HG02870 (cell line): ENCODE measurements at regions not wholly inside any gene's neighbourhood (a gene's known extent, or its start where the extent isn't known, plus 50 kb on each side); places are given as distances from the start of the nearest gene placed in this dataset.
"Not testable (repeated sequence)": the region's sequence is repeated elsewhere in the genome, so short reads cannot be mapped to it uniquely, and the experiment has no call there.

Experiments
- ATAC-seq: cut with Tn5 transposase; IDR thresholded peaks from one replicate; pipeline ENCODE4 v1.9.1; 2021; ENCODE audit warnings: mild to moderate bottlenecking, moderate library complexity; ENCODE audit not compliant: unreplicated experiment

- ATAC-seq, result not testable (repeated sequence)
Measured at GRCh38 chr7:10533429-10533828, 440.2 kb upstream of the PHF14 start.

DNA sequence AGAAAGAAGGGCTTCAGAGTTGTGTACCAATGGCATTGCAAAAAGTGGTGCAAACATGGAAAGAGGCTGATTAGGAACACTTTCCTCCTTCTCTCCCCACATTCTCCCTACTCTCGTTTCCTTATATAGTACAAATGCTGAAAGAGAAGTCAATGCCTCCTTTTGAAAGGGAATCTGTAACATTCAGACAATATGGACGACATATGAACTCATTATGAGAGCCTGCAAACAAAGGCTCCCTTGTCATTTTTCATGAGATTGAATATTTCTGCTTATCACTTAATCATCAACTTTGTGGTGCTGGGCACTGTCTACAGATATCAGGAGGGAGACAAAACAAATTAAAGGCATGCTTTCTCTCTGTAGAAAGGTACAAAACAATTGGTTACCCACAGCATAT, 437.1 kb upstream of the PHF14 start:
- no peak for ATAC-seq

DNA sequence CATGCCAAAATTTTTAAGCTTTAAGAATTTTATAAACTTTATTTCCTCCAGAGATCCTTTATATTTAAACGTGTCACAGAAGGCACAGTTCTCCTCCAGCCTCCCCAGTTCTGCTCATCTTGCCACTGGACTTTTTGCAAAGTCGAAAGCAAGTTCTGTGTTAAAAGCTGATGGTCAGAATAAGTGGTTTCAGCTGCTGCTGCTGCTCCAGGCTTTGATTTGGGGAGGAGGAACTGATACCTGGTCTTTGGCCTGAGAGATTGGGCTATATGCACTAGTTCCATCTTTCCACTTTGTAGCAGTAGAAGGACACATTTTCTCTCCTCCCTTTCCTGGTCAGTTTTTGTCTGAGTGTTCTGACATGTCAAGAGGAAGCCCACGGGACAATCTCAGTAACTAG, 435.9 kb upstream of the PHF14 start:
- ATAC-seq, result peak; percentile 70

GRCh38 chr7:10557375-10557774, 416.3 kb upstream of the PHF14 start:
- no peak for ATAC-seq

DNA sequence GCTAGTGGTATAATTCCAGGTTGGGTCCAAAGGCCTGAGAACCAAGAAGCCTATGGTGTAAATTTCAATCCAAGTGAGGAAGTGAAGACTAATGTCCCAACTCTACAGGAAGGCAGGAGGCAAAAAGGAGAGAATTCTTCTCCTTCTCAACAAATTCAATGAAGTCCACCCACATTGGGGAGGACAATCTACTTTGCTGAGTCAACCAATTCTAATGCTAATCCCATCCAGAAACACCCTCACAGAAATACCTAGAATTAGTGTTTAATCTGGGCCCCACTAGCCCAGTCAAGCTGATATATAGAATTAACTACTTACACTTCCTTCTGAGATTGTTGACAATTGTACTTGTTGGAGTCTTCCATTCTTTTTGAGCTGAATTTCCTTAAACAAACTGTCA, 413.2 kb upstream of the PHF14 start:
- no peak for ATAC-seq

DNA sequence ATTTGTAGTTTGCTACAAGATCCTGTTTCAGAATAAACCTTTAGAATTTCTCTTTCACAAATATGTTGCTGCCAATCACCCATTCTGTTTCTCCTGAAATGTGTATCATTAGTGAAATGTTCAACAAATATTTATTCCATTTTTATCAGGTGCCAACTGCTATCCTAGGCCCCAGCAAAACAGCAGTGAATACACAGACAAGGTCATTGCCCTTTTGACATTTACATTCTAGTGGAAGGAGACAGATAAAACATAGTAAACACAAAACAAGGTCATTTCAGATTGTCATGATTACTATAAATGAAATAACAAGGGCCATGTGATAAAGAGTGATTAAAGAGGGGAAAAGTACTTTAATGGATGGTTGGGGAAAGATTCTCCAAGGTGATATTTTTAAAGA, 404.8 kb upstream of the PHF14 start:
- ATAC-seq, result no peak

GRCh38 chr7:10571759-10572158, 401.9 kb upstream of the PHF14 start:
- no peak for ATAC-seq

DNA sequence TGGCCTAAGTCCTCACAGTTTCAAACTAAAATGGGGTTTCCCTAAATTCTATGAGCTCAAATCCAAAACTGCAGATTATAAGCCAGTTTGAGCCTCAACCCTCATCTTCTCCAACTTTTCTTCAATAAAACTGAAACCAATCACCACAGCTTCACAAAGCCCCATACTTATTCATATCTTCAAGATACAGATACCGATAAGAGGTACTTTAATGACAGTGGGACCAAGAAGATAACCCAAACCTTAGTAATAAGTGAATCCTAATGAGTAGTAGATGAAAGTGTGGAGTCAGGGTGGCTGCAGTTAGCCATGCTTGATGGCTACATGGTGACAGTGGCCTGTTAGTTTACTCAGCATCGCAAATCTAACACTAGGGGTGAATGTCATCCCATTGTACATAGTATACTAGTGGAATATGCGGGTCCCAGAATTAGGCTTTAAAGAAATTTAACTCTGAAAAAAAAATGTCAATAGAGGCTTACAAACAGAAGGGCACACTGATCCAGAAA, 395.8 kb upstream of the PHF14 start:
- ATAC-seq, result no peak

DNA sequence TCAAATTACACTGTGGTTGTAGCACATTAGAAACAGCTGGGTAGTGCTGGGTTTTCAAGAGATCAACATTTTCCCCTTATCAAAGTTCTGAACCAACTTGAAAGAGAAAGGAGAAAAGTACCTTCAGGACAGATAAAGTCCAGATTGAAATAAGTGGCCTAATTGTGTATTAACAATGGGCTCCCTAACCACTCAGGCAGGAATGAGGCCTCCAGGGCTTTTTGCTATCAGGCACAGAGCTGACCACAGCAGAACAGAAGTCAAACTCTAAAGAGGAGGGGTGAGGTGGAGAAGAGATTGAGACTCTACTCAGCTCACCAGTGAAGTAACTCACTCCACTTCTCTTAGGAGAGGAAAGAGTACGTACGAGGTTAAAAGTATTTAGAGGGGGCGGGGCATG, 394.1 kb upstream of the PHF14 start:
- no peak for ATAC-seq

- ATAC-seq, result no peak
Measured at GRCh38 chr7:10584886-10585285, 388.8 kb upstream of the PHF14 start.

GRCh38 chr7:10588084-10588483, 385.6 kb upstream of the PHF14 start:
- no peak for ATAC-seq

DNA sequence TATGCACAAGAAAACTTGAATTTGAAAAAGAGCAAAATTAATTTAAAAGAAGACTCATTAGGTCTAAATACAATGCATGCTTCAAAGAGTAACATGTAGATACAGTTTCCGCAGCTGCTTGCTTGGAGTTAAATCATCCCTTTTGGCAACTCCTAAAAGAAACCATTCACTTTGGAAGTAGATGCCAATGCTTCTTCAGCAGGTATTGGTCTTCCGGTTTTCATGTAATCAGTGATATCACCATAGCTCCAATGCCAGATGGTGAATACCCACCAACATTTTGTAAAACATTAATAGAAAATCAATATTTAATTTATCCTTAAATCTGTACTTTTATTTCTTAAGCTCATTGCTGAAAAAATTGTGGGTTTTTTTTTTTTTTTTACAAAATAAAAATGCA, 381.1 kb upstream of the PHF14 start:
- ATAC-seq, result no peak

DNA sequence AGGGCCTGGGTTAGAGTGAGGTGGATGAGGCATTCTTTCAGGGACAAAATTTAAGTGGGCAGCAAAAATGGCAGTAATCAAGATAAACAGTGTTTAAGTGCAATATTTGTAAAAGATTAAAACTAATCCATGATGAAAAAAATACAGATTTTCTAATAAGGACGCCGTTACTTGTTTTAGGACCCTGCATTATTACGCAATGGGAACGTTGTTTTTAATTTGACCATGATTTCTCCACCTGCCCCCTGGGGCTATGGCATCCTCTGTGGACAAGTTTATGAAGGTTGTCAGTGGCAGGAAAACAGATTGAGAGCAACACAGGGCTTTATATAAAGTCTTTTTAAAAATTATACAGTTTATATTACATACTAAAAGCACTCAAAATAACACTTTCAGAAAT, 380.6 kb upstream of the PHF14 start:
- ATAC-seq, result no peak

DNA sequence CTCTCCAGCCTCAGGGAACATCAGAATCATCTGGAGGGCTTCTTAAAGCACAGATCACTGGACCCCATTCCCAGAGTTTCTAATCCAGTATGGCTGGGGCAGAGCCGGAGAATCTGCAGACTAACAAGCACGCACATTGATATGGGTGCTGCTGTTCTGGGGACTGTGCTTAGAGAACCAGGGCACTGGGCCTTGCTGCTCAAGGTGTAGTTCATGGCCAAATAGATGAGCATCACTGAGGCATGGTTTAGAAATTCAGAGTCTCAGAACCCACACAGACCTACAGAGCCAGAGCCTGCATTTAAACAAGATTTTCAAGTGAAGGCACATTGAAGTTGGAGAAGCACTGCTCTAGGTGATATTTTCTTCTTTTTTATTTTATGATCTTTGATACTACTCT, 376.8 kb upstream of the PHF14 start:
- ATAC-seq, result no peak

DNA sequence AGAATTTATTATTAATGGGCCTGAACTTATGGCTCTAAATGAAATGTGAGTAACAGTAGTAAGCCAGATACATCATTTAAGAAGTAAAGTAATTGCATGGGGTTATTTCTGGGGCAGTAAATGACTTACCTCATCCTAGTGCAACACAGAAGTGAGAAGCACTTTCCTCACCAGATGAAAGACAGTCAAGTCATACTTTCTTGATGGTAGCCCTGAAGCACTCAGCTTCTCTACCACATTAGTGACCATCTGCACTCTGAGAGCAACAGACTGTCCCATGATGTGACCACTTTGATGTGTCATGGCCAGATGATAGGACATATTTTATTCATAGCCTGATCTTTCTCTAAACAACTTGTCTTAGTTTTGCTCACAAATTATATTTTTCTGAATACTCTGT, 369.5 kb upstream of the PHF14 start:
- ATAC-seq, result no peak

DNA sequence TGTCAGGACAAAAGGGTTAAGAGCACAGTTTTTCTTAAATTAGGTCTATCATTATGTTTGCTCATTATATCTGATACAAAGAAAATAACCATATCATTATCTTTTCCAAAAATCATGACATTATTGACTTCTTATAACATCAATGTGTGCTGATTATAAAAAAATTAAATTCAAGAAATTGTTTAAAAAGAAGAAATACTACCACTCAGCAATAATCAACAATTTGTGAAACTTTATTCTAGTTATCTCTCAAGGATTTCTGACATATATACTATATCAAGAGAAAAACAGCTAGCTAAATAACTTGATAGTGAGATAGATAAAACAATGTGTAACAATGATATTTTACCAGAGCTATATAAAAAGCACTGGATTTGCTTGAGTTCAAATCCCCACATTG, 360.7 kb upstream of the PHF14 start:
- no peak for ATAC-seq

GRCh38 chr7:10618953-10619352, 354.7 kb upstream of the PHF14 start:
- no peak for ATAC-seq

GRCh38 chr7:10632712-10633111, 341.0 kb upstream of the PHF14 start:
- ATAC-seq, result no peak

DNA sequence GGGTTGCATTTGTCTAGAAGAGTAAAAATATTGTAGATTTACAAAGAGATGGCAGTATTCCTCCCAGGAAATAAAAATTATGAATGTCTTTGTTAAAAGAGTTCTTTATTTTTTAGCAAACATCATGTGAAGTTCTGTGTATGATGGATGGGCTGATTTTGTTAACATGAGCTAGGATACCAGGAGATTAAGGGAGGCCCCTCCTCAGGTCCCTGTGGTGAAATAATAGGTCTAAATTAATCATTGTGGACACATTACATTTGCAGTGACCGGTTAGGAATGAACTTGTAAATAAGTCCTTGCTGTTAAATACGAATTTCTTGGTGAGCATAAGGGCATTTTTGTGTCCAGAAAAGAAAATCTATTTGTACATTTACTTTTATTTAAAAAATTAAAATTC, 339.4 kb upstream of the PHF14 start:
- no peak for ATAC-seq

- ATAC-seq, result no peak
Measured at GRCh38 chr7:10637991-10638390, 335.7 kb upstream of the PHF14 start.

DNA sequence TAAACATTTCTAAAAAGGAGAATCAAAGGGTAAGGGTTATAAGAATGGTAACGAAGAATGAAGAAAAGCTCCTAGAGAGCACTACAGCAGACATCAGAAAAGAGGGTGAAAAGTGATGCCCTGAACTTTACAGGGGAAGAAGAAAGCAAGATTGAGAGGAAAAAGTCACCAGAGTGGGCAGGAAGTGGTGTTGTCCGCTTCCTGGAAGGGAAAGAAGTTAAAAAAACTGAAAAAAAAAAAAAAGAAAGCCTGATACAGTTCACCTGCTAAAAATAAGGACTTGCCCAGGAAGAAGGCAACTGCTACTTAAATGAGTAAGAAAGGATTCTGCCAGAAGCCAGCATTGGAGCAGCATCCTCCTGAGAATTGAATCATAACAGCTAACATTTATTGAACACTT, 330.1 kb upstream of the PHF14 start:
- no peak for ATAC-seq

GRCh38 chr7:10644849-10645248, 328.8 kb upstream of the PHF14 start:
- ATAC-seq, result no peak

DNA sequence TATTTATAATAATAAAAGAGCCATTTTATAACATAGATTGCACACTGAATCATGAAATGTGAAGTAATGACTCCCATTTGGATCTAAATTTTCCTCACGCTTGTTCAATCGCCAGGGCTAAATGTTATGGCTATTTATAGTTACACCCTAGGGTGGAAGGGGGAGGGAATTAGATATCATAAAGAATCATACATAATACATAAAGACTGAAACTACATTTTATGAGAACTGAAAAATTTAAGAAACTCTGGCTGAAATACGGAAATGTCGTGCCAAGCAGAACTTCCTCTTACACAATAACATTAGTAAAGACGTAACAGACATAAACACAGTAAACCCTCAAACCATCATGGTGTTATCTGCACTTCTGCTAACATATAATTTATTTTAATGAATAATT, 327.5 kb upstream of the PHF14 start:
- no peak for ATAC-seq

GRCh38 chr7:10648289-10648688, 325.4 kb upstream of the PHF14 start:
- ATAC-seq, result no peak
